B cell (primary cell): ENCODE measurements at regions not wholly inside any gene's neighbourhood (a gene's known extent, or its start where the extent isn't known, plus 50 kb on each side); places are given as distances from the start of the nearest gene placed in this dataset.

Experiments
- ATAC-seq: fragments of 200-7000 bp; cut with Tn5 transposase; one replicate; pipeline ENCODE4 v1.10.0; 2021; ENCODE audit warnings: low read depth, mild to moderate bottlenecking, moderate number of reproducible peaks, moderate library complexity
- CTCF ChIA-PET: fragments of 350-600 bp; sonication (Branson Sonifier 250); formaldehyde crosslinking; loops from one replicate; lab custom pipeline; 2021; ENCODE audit warnings: antibody characterized with exemption, inconsistent platforms; lab: Charles Lee
- POLR2A ChIA-PET: fragments of 350-600 bp; sonication (Branson Sonifier 250); formaldehyde crosslinking; loops from one replicate; lab custom pipeline; 2021; ENCODE audit warnings: antibody characterized with exemption; lab: Charles Lee
- DNase-seq: peaks from one replicate; pipeline ENCODE4 v3.0.0; 2013
- H2AFZ ChIP-seq: 2 replicates; pipeline ENCODE4 v1.6.1; 2012; ENCODE audit warnings: mild to moderate bottlenecking, low read depth, low read length; ENCODE audit not compliant: insufficient read depth, poor library complexity, severe bottlenecking
- H3K27ac ChIP-seq, 2 donors: 1 replicate in 1 of 2; 2 replicates in 1 of 2; pipeline ENCODE4 v1.5.1; 2012 to 2013; ENCODE audit warnings: low read length in 2 of 2, mild to moderate bottlenecking in 2 of 2, moderate library complexity in 1 of 2
- H3K27me3 ChIP-seq, 4 experiments: fragments of 200-600 bp in 1 of 4; sonication (generic) in 1 of 4; replicated peaks in 1 of 4; 1 replicate in 2 of 4; 2 replicates in 2 of 4; pipeline versions ENCODE4 v1.6.1 to v1.7.0; 2013 to 2016; ENCODE audit warnings: low read length in 3 of 4, mild to moderate bottlenecking in 2 of 4, mixed read lengths in 1 of 4, moderate library complexity in 1 of 4; ENCODE audit not compliant: insufficient read depth in 4 of 4, control insufficient read depth in 3 of 4; ENCODE audit errors: control extremely low read depth in 1 of 4
- H3K36me3 ChIP-seq, 2 experiments: replicated peaks in 1 of 2; 1 replicate in 1 of 2; 2 replicates in 1 of 2; pipeline versions ENCODE4 v1.6.1 to v1.7.1; 2013; ENCODE audit warnings: low read length in 1 of 2; ENCODE audit not compliant: insufficient read depth in 2 of 2, control insufficient read depth in 1 of 2; ENCODE audit errors: control extremely low read depth in 1 of 2, extremely low read depth in 1 of 2
- H3K4me1 ChIP-seq, 2 donors: fragments of 200-600 bp in 1 of 2; sonication (generic) in 1 of 2; 1 replicate in 1 of 2; 2 replicates in 1 of 2; pipeline versions ENCODE4 v1.5.1 to v1.6.1; 2013 to 2017; ENCODE audit warnings: low read length in 2 of 2; ENCODE audit not compliant: control insufficient read depth in 2 of 2, insufficient read depth in 2 of 2
- H3K4me2 ChIP-seq: replicated peaks from 2 replicates; pipeline ENCODE3; 2012; ENCODE audit warnings: mild to moderate bottlenecking, low read depth, low read length; ENCODE audit not compliant: poor library complexity, severe bottlenecking
- H3K4me3 ChIP-seq, 5 experiments: fragments of 200-600 bp in 1 of 5; sonication (generic) in 1 of 5; 1 replicate in 3 of 5; 2 replicates in 2 of 5; pipeline versions ENCODE4 v1.5.1 to v1.7.0; 2011 to 2016; ENCODE audit warnings: low read length in 4 of 5, mild to moderate bottlenecking in 4 of 5, low read depth in 2 of 5, control low read depth in 1 of 5, moderate library complexity in 1 of 5; ENCODE audit not compliant: insufficient read depth in 1 of 5; ENCODE audit errors: control extremely low read depth in 1 of 5, extremely low read depth in 1 of 5
- H3K79me2 ChIP-seq: fragments of 200-600 bp; sonication (generic); one replicate; pipeline ENCODE4 v1.6.0; 2016; ENCODE audit warnings: low read length; ENCODE audit not compliant: control insufficient read depth, insufficient read depth
- H3K9ac ChIP-seq: fragments of 200-600 bp; sonication (generic); 2 replicates; pipeline ENCODE4 v1.6.1; 2017; ENCODE audit warnings: mild to moderate bottlenecking, low read length, moderate library complexity
- H3K9me3 ChIP-seq, 3 donors: one replicate each; pipeline versions ENCODE4 v1.6.1 to v1.7.1; 2013; ENCODE audit warnings: low read length in 2 of 3; ENCODE audit not compliant: control insufficient read depth in 2 of 3, insufficient read depth in 1 of 3; ENCODE audit errors: control extremely low read depth in 1 of 3
- H4K20me1 ChIP-seq: 2 replicates; pipeline ENCODE4 v1.6.0; 2012; ENCODE audit warnings: mild to moderate bottlenecking, low read length; ENCODE audit not compliant: insufficient read depth, control insufficient read depth, poor library complexity, severe bottlenecking
- H3K27ac Mint-ChIP-seq: one replicate; pipeline ENCODE4 v1.8.0; 2021; ENCODE audit warnings: mixed read lengths
- H3K27me3 Mint-ChIP-seq: one replicate; pipeline ENCODE4 v1.8.0; 2021; ENCODE audit warnings: mixed read lengths
- H3K4me1 Mint-ChIP-seq: one replicate; pipeline ENCODE4 v1.8.0; 2021; ENCODE audit warnings: mixed read lengths
- H3K4me3 Mint-ChIP-seq: one replicate; pipeline ENCODE4 v1.8.0; 2021; ENCODE audit warnings: mixed read lengths
- H3K9me3 Mint-ChIP-seq: one replicate; pipeline ENCODE4 v1.8.0; 2022; ENCODE audit warnings: mixed read lengths; ENCODE audit not compliant: insufficient read depth
- EZH2 ChIP-seq: IDR thresholded peaks from 2 replicates; pipeline ENCODE4 v1.6.1; 2012; ENCODE audit warnings: borderline replicate concordance, low read depth, mild to moderate bottlenecking, moderate library complexity, low read length; ENCODE audit not compliant: insufficient read depth, poor library complexity, severe bottlenecking
- WGBS: methylation state at CpG from one replicate; pipeline ENCODE4 v1.1.5; 2013; ENCODE audit warnings: missing lambda C conversion rate; ENCODE audit not compliant: insufficient coverage; 5-methylcytosine and 5-hydroxymethylcytosine counted together
- intact Hi-C: fragments of 100-400 bp; cut with micrococcal nuclease; formaldehyde crosslinking; loops from one replicate; pipeline ENCODE4 v1.10.0; 2022
- TF ChIP-seq, protein P1 (sequence below): fragments of 200-600 bp; IDR thresholded peaks from one replicate; pipeline ENCODE4 v1.8.0; 2022; ENCODE audit warnings: antibody characterized with exemption, mild to moderate bottlenecking

DNA sequence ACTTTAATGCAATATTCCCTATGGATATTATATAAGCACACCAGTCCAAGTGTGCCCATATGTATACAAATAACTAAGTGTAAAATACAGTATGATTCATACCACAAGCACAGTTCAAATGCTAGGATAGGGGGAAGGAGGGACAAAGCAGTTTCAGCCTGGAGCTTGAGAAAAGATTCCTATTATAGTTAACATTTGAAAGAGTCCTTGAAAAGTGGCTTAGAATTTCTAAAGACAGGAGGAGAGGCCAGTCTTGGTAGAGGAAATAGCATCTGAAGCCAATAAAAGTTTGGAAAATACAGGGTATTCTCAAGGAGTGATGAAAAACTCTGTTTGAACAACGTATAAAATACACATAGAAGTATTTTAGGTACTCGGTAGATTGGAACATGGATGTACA is 173.4 kb upstream of the CWC22 start:
- Histone ChIP-seq H3K79me2 (no peaks in the 10 kb centered on the region), H3K27me3 (no peaks in the 10 kb centered on the region), H3K9ac (no peak overlapping the region), H3K4me2 (no peak overlapping the region), H4K20me1 (no peaks in the 10 kb centered on the region), H2AFZ (no peak overlapping the region), H3K9me3 (no peaks in the 10 kb centered on the region), H3K4me1 (no peaks in the 10 kb centered on the region), H3K36me3 (no peaks in the 10 kb centered on the region), H3K27ac (no peak overlapping the region), H3K4me3 (no peak overlapping the region)
- ChIA-PET CTCF (no interaction called here), POLR2A (no interaction called here)
- intact Hi-C loops: no loop called here
- WGBS: no CpG with 5 or more reads among the region's 2 CpGs
- Mint-ChIP-seq H3K9me3 (no peaks in the 10 kb centered on the region), H3K4me1 (no peaks in the 10 kb centered on the region), H3K27me3 (no peaks in the 10 kb centered on the region), H3K27ac (no peak overlapping the region), H3K4me3 (no peak overlapping the region)
- ATAC-seq (no peak), DNase-seq (no peak)
- TF ChIP-seq, protein P1, sequence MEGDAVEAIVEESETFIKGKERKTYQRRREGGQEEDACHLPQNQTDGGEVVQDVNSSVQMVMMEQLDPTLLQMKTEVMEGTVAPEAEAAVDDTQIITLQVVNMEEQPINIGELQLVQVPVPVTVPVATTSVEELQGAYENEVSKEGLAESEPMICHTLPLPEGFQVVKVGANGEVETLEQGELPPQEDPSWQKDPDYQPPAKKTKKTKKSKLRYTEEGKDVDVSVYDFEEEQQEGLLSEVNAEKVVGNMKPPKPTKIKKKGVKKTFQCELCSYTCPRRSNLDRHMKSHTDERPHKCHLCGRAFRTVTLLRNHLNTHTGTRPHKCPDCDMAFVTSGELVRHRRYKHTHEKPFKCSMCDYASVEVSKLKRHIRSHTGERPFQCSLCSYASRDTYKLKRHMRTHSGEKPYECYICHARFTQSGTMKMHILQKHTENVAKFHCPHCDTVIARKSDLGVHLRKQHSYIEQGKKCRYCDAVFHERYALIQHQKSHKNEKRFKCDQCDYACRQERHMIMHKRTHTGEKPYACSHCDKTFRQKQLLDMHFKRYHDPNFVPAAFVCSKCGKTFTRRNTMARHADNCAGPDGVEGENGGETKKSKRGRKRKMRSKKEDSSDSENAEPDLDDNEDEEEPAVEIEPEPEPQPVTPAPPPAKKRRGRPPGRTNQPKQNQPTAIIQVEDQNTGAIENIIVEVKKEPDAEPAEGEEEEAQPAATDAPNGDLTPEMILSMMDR: no peak
- TF ChIP-seq EZH2: no peak

DNA sequence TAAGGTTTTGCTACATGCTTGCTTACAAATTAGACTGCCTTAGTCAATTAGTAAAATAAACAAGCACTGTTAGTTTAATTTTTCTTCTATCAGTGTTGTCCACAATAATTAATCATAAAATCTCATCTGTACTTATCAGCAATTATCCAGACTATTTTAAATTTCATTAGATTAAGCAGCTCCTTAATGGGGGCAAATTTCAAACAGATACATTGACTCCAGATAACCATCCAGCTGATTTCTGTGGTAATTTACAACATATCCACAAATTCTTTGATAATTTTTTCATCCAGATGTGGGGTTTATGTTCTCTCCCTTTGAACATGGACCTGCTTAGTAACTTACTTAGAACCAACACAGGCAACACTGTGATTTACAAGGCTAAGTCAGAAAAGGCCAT is 170.4 kb upstream of the CWC22 start:
- no peaks in the 10 kb centered on the region for H4K20me1 ChIP-seq
- DNase-seq: no peak
- intact Hi-C loops: no loop called here
- H3K36me3 ChIP-seq: no peaks in the 10 kb centered on the region
- no peak overlapping the region for H3K4me2 ChIP-seq
- Mint-ChIP-seq H3K4me1 (no peaks in the 10 kb centered on the region), H3K4me3 (no peak overlapping the region), H3K27ac (no peak overlapping the region), H3K27me3 (no peaks in the 10 kb centered on the region), H3K9me3 (no peaks in the 10 kb centered on the region)
- H3K79me2 ChIP-seq: no peaks in the 10 kb centered on the region
- H3K9ac ChIP-seq: no peak overlapping the region
- no peaks in the 10 kb centered on the region for H3K4me1 ChIP-seq
- no peaks in the 10 kb centered on the region for H3K27me3 ChIP-seq
- H3K4me3 ChIP-seq: no peak overlapping the region
- CTCF ChIA-PET: no interaction called here
- no peak overlapping the region for H2AFZ ChIP-seq
- no peak overlapping the region for H3K27ac ChIP-seq
- no peak for ATAC-seq
- POLR2A ChIA-PET: no interaction called here
- no peak for TF ChIP-seq EZH2
- TF ChIP-seq, protein P1: no peak
- no peaks in the 10 kb centered on the region for H3K9me3 ChIP-seq
